GM21723 (cell line): ENCODE measurements at regions not wholly inside any gene's neighbourhood (a gene's known extent, or its start where the extent isn't known, plus 50 kb on each side); places are given as distances from the start of the nearest gene placed in this dataset.
"Not testable (repeated sequence)": the region's sequence is repeated elsewhere in the genome, so short reads cannot be mapped to it uniquely, and the experiment has no call there.

Experiments used
- ATAC-seq: cut with Tn5 transposase; IDR thresholded peaks from one replicate; pipeline ENCODE4 v1.9.1; 2021; ENCODE audit warnings: mild to moderate bottlenecking, moderate library complexity; ENCODE audit not compliant: unreplicated experiment

DNA sequence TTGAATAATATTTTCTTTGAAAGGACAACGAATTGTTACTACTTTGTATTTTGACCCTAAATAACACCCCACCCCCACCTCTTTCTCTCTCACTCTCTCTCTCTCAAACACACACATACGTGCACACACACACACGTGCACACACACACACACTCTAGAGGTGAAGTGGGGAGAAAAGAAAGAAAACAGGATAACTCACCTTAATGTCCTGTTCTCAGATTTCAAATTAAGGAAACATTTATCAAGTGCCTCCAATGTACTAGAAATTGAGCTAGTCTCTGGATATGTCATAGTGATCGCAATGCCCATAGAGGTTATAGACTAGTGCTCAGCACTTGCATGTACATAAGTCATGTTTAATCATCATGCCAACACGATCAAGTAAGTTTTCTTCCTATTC is 1483.6 kb upstream of the SEL1L start:
- ATAC-seq: no peak

GRCh38 chr14:83019744-83020414 is 1486.2 kb upstream of the SEL1L start:
- ATAC-seq: no peak

GRCh38 chr14:83021323-83021722 is 1487.7 kb upstream of the SEL1L start:
- no peak for ATAC-seq

- ATAC-seq: no peak
Observed at GRCh38 chr14:83023369-83023768, 1489.7 kb upstream of the SEL1L start.

DNA sequence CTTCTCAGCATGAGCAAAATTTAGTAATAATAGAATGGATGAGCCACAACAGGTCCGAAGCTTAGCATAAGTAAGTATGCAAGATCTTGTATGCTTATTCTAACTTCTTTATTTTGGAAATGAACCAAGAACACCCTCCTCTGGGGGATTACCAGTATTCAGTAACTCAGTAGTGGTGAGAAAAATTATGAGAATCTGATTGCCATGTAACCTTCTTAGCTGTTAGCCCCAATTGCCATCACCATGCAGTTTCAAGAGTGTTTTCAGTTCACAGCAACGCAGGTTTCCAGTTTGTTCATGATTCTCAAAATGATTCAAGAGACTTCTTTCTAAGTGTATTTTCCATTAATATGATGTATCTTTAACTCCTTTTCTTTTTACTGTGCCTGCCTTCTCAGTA is 1507.6 kb upstream of the SEL1L start:
- ATAC-seq: no peak

GRCh38 chr14:83042858-83043257 is 1509.2 kb upstream of the SEL1L start:
- ATAC-seq: no peak

- no peak for ATAC-seq
Observed at GRCh38 chr14:83044001-83044400, 1510.3 kb upstream of the SEL1L start.

DNA sequence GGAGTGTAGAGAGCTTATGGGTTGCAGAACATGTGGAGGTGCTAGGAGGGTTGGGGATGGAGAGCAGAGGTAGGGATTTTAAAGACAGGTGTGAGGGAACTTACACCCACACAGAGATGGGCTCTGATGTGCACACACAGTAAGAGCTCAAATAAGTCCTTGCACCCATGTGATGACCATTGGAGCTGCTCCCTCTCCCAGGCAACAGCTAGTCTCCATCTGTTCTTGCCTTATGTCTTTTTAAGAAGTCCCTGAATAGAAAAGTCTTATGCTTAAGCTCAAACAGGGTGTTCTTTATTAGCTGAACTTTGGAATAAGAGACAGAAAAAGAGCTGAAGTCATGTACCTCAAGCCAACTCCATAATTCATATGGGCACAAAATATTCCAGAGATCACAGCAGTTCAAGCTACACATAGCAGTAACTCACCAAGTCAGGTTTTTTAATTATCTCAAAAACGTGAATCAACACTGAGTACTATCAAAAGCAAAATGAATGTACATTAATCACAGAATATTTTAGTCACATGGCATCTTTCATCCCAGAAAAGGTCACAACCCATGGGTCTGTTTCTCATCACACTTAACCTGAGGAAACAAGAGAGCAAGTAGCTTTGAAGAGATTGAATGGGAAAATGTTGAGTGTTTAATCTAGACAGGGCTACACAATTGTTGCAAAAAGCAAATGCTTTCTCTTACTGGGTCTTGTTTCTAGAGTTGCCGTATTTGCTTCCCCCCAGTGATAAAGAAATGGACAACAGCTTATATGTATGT is 1513.6 kb upstream of the SEL1L start:
- ATAC-seq: no peak

DNA sequence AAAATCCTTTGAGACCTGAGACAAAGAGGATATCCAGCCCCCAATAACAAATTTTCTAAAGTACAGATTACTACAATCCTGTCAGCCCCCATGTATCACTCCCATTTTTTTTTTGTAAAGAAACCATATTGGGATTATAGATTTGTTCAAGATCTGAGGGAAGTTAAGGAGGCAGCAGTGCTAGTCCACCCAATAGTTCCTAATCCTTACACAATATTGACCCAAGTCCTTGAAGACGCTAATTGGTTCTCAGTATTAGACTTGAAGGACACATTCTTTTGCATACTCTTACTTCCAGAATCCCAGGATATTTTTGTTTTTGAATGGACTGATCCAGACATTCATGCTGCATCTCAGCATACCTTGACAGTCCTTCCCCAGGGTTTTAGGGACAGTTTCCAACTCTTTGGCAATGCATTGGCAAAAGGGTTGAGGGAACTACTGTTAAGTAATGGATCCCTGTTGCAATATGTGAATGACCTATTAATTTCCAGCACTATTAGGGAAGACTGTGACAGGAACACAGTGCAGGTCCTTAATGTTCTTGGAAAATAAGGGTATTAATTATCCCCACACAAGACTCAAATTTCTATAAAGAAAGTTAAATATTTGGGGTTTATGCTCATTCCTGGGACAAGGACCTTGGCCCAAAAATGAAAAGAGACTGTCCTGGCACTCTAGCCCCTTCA is 1519.5 kb upstream of the SEL1L start:
- ATAC-seq: no peak

DNA sequence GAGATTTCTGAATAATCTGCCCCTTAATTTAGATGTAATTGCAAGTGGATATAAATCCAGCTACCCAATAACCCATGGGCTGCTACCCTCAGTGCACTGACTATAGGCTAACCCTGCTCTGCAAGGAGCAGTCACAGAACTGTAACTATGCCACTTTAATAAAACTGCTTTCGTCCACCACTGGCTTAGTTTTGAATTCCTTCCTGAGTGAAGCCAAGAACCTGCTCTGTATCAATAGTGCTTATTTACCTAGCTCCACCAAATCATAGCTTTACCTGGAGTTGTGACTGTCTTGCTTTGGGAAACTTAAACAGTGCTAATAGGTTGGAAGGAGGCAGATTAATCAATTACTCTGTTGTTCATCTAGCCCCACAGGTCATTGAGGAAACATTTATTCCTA is 1524.4 kb upstream of the SEL1L start:
- ATAC-seq: no peak

- peak; percentile 59 for ATAC-seq
Observed at GRCh38 chr14:83071888-83072501, 1538.3 kb upstream of the SEL1L start.

DNA sequence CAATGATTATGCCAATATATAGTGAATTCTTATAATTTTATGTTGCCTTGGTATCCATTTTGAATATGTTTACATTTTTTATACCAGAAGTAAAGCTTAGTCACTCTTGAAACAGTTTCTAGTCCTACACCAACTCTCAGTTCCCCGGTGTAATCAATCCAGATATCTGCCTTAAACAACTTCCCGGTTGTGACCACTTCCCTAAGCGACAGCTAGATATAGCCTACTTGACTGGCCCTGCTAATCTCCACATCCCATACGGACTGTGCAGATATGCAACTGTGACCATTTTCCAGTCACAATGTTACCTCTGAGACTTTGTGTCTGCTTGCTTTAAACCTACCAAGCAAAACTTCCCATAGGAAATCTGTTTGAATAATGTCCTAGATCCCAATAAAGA is 1551.5 kb upstream of the SEL1L start:
- ATAC-seq: no peak

GRCh38 chr14:83085725-83086124 is 1552.1 kb upstream of the SEL1L start:
- no peak for ATAC-seq

DNA sequence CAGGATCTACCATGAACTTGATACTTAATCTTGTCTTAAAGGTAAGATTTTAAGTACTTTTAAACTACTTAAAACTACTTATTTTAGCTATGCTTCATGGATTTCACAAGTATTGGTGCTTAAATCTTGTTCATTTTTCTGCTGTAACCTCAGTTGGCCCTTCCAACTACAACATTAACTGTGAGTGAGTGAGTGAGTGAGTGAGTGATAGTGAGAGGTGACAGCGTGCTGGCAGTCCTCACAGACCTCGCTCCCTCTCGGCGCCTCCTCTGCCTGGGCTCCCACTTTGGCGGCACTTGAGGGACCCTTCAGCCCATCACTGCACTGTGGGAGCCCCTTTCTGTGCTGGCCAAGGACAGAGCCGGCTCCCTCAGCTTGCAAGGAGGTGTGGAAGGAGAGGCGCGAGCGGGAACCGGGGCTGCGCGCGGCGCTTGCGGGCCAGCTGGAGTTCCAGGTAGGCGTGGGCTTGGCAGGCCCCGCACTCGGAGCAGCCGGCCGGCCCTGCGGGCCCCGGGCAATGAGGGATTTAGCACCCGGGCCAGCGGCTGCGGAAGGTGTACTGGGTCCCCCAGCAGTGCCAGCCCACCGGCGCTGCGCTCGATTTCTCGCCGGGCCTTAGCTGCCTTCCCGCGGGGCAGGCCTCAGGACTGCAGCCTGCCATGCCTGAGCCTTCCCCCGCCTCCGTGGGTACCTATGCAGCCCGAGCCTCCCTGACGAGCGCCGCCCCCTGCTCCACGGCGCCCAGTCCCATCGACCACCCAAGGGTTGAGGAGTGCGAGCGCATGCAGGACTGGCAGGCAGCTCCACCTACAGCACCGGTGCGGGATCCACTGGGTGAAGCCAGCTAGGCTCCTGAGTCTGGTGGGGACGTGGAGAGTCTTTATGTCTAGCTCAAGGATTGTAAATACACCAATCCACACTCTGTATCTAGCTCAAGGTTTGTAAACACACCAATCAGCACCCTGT is 1558.6 kb upstream of the SEL1L start:
- ATAC-seq: not testable (repeated sequence)

- ATAC-seq: no peak
Observed at GRCh38 chr14:83096092-83096491, 1562.4 kb upstream of the SEL1L start.

DNA sequence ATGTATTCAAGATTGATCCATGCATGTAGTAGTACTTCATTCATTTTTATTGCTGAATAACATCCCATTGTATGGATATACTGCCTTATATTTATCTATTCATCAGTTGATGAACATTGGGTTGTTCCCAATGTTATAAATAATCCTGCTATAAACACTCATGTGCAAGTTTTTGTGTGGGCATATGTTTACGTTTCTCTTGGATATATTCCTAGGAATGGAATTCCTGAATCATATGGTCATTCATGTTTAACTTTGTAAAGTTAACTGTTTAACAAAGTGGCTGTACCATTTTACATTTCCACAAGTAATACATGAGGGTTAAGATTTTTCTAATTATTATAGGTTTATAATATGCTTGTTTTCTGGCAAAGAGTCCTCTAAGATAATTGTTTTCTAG is 1568.2 kb upstream of the SEL1L start:
- no peak for ATAC-seq

GRCh38 chr14:83118029-83118428 is 1584.4 kb upstream of the SEL1L start:
- no peak for ATAC-seq

DNA sequence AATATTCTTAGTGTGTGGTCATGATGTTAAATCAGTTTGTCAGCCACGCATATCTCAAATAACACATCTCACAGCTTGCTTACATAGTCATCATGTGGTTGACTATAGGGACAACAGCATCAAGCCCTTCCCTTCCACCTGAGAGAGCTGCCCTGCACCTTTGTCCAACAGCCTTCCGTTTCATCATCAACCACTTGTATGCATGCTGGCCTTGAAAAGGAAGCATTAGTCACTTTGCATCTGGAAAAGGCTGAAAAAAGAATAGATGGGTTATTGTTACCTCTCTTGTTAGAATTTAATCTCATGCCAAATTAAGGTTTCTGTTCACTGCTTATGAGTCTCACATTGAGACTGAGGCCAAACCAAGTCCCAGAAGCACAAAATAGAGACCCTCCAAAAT is 1586.5 kb upstream of the SEL1L start:
- ATAC-seq: no peak

- ATAC-seq: no peak
Observed at GRCh38 chr14:83126076-83126475, 1592.4 kb upstream of the SEL1L start.

DNA sequence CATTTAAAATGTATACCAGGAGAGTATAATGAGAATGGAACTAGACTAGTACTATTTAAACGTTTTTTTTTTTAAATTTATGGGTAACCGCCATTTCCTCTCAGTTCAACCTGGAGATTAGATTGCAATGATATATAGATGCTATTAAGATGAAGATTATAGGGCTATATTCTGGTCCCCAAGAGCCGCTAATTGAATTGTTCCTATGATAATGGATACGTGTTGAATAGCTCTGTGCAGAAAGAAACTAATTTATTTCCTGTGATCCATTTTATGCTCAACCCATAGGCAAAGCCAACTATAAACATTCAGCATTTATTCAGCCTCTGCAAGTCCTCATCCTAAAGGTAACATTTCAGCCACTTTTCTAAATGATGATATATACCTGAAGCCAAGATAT is 1595.1 kb upstream of the SEL1L start:
- no peak for ATAC-seq
